Fibroblast of skin of right biceps (primary cell): ENCODE measurements at regions not wholly inside any gene's neighbourhood (a gene's known extent, or its start where the extent isn't known, plus 50 kb on each side); places are given as distances from the start of the nearest gene placed in this dataset.

Source experiments
- DNase-seq: peaks from one replicate; pipeline ENCODE4 v3.0.0-alpha.2; 2013

GRCh38 chr7:84614821-84615501 lies 420.4 kb upstream of the SEMA3A start:
- DNase-seq, result no peak

GRCh38 chr7:84612981-84613681 lies 418.5 kb upstream of the SEMA3A start:
- DNase-seq, result peak; percentile 14

- DNase-seq, result no peak
Observed at GRCh38 chr7:84611391-84611790, 416.8 kb upstream of the SEMA3A start.

GRCh38 chr7:84610390-84610789 lies 415.8 kb upstream of the SEMA3A start:
- DNase-seq, result no peak

GRCh38 chr7:84605301-84605700 lies 410.7 kb upstream of the SEMA3A start:
- DNase-seq, result no peak

GRCh38 chr7:84603545-84603944 lies 409.0 kb upstream of the SEMA3A start:
- DNase-seq, result no peak

GRCh38 chr7:84595026-84595425 lies 400.4 kb upstream of the SEMA3A start:
- no peak for DNase-seq

- DNase-seq, result no peak
Observed at GRCh38 chr7:84591897-84592296, 397.3 kb upstream of the SEMA3A start.

GRCh38 chr7:84589012-84589411 lies 394.4 kb upstream of the SEMA3A start:
- DNase-seq, result no peak

GRCh38 chr7:84583331-84583730 lies 388.7 kb upstream of the SEMA3A start:
- DNase-seq, result no peak

GRCh38 chr7:84582747-84583146 lies 388.2 kb upstream of the SEMA3A start:
- DNase-seq, result no peak

GRCh38 chr7:84578825-84579224 lies 384.2 kb upstream of the SEMA3A start:
- no peak for DNase-seq

GRCh38 chr7:84568781-84569180 lies 374.2 kb upstream of the SEMA3A start:
- no peak for DNase-seq

- DNase-seq, result peak; percentile 8
Observed at GRCh38 chr7:84565345-84566074, 370.9 kb upstream of the SEMA3A start.

- no peak for DNase-seq
Observed at GRCh38 chr7:84553711-84554110, 359.1 kb upstream of the SEMA3A start.

GRCh38 chr7:84549409-84549808 lies 354.8 kb upstream of the SEMA3A start:
- peak; percentile 11 for DNase-seq

GRCh38 chr7:84548366-84549365 lies 354.1 kb upstream of the SEMA3A start:
- DNase-seq, result peak; percentile 89

GRCh38 chr7:84547331-84547730 lies 352.7 kb upstream of the SEMA3A start:
- DNase-seq, result no peak

- no peak for DNase-seq
Observed at GRCh38 chr7:84546403-84546802, 351.8 kb upstream of the SEMA3A start.

- DNase-seq, result no peak
Observed at GRCh38 chr7:84538268-84538667, 343.7 kb upstream of the SEMA3A start.

GRCh38 chr7:84536271-84536870 lies 341.8 kb upstream of the SEMA3A start:
- no peak for DNase-seq

- DNase-seq, result no peak
Observed at GRCh38 chr7:84535580-84536270, 341.1 kb upstream of the SEMA3A start.
